ENCODE measurements at regions not wholly inside any gene's neighbourhood (a gene's known extent, or its start where the extent isn't known, plus 50 kb on each side); places are given as distances from the start of the nearest gene placed in this dataset.

DNA sequence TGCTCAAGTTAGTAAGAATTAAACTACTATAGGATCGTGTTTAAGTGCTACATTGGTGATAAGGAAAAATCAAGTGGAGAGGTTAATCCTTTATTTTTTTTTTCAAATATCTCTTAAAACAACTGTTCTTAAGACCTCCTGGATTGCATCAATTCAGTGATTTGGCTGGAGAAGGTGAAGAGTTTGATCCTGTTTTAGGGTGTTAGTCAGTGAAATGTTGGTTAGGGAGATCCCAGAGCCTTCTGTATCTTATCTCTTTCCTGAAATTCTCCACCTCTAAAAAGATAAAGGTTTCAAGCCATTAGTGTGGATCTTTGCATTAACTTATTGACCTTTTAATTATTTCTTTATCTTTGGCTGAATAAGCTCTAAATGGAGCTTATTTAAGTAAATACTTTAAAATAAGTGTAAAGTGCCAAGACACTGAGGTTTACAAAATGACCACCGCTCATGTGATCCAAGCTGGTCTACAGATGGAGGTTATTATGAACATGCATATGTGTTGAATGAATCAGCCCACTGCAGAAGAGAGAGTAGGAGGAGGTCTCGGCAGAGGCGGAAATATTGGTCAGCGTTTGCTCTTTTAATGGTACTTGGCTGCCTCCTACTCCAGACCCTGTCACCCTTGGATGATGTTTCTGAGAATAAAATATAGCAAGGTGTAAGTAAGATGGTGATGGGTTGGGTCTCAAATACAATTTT lies 51.8 kb upstream of the BMPER start:
- Histone ChIP-seq H3K4me1 (no peaks in the 10 kb centered on the region), H3K27ac (no peak overlapping the region), H3K4me3 (no peak overlapping the region), H3K36me3 (no peaks in the 10 kb centered on the region), H3K9me3 (no peaks in the 10 kb centered on the region), H3K27me3 (no peaks in the 10 kb centered on the region)
- ATAC-seq: no peak
- intact Hi-C loops (cut with DNase I): no loop called here
- TF ChIP-seq, protein P1, sequence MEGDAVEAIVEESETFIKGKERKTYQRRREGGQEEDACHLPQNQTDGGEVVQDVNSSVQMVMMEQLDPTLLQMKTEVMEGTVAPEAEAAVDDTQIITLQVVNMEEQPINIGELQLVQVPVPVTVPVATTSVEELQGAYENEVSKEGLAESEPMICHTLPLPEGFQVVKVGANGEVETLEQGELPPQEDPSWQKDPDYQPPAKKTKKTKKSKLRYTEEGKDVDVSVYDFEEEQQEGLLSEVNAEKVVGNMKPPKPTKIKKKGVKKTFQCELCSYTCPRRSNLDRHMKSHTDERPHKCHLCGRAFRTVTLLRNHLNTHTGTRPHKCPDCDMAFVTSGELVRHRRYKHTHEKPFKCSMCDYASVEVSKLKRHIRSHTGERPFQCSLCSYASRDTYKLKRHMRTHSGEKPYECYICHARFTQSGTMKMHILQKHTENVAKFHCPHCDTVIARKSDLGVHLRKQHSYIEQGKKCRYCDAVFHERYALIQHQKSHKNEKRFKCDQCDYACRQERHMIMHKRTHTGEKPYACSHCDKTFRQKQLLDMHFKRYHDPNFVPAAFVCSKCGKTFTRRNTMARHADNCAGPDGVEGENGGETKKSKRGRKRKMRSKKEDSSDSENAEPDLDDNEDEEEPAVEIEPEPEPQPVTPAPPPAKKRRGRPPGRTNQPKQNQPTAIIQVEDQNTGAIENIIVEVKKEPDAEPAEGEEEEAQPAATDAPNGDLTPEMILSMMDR (IDR thresholded peaks at IDR 0.05): no peak
- DNase-seq: no peak

DNA sequence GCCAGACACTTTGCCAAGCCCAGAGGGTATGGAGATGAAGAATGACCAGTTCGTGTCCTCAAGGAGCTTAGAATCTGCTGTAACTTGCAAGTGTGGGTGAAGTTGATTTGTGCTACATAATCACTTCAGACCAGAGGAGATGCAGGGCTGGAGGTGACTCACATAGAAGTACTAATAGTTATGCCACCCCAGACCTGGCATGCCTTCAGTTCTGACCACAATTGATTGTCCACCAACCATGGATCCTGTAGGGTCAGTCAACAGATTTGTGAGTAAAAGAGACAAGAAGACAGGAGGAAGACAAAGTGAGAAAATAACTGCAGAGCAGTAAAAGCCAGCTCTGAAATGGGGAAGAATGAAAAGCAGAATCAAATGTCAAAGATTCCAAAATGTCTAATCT lies 51.2 kb upstream of the BMPER start:
- no peaks in the 10 kb centered on the region for H3K4me1 ChIP-seq
- no peaks in the 10 kb centered on the region for H3K27me3 ChIP-seq
- H3K4me3 ChIP-seq: no peak overlapping the region
- H3K36me3 ChIP-seq: no peaks in the 10 kb centered on the region
- ATAC-seq (no peak), DNase-seq (no peak)
- TF ChIP-seq, protein P1 (IDR thresholded peaks at IDR 0.05): no peak
- no peaks in the 10 kb centered on the region for H3K9me3 ChIP-seq
- no peak overlapping the region for H3K27ac ChIP-seq
- intact Hi-C loops (cut with DNase I): no loop called here

DNA sequence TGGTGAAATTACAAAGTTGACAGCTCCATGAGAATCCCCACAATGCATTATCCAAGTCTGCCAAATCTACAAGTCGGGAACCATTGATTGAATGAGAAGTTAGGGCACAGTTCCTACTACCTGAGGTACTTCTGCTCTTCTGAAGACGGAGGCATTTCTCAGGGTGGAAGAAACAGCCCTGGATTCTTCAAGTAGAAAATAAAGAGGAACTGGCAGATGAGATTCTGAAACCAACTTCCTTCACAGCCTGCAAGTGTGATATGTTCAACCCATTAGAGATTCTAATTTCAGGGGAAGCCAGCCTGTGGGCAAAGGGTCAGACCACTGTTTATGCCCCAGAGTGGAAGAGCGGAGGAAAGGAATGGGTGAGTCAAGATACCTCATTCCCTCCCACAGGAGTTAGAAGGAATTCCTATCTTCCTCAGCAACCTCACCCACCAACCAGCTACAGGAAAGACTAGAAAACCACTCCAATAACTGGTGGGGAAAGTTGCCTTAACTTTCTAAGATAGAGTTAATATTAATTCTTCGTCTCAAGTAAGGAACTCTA lies 50.5 kb upstream of the BMPER start:
- no peak overlapping the region for H3K27ac ChIP-seq
- TF ChIP-seq, protein P1 (IDR thresholded peaks at IDR 0.05): no peak
- H3K4me3 ChIP-seq: no peak overlapping the region
- H3K36me3 ChIP-seq: no peaks in the 10 kb centered on the region
- H3K27me3 ChIP-seq: no peaks in the 10 kb centered on the region
- ATAC-seq: no peak
- H3K4me1 ChIP-seq: no peaks in the 10 kb centered on the region
- no peak for DNase-seq
- H3K9me3 ChIP-seq: no peaks in the 10 kb centered on the region
- intact Hi-C loops (cut with DNase I): no loop called here
